ENCODE measurements at regions not wholly inside any gene's neighbourhood (a gene's known extent, or its start where the extent isn't known, plus 50 kb on each side); places are given as distances from the start of the nearest gene placed in this dataset.
A peak's percentile ranks its signal among the peaks of the same experiment; 100 is the strongest.

DNA sequence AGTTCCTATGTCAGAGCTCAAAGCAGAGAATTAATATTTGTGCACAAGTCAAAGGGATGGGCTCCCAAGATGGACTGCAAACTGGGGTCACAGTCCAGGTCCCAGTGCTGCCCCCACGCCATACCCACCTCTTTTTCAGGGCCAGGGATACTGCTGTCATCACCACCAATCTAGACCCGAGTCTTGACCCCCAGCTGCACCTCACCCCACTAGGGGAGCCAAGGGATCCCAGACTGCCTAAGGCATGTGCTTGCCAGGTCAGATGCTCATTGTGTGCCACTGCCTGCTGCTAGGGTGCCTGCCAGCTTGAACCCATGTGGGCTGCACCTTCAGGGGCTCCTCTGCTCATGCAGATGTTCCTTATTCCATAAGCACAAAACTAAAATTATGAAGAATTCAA, 215.6 kb upstream of the NREP start:
- H3K36me3 Mint-ChIP-seq (ENCODE audit: unreplicated experiment), result no peaks in the 10 kb centered on the region
- H3K4me1 Mint-ChIP-seq (ENCODE audit: unreplicated experiment), result peaks cover 70% of the 10 kb centered on the region
- H3K9me3 Mint-ChIP-seq (ENCODE audit: unreplicated experiment), result no peaks in the 10 kb centered on the region
- peak overlapping the region; percentile 79 for H3K27ac Mint-ChIP-seq (ENCODE audit: unreplicated experiment)
- TF ChIP-seq, protein P1, sequence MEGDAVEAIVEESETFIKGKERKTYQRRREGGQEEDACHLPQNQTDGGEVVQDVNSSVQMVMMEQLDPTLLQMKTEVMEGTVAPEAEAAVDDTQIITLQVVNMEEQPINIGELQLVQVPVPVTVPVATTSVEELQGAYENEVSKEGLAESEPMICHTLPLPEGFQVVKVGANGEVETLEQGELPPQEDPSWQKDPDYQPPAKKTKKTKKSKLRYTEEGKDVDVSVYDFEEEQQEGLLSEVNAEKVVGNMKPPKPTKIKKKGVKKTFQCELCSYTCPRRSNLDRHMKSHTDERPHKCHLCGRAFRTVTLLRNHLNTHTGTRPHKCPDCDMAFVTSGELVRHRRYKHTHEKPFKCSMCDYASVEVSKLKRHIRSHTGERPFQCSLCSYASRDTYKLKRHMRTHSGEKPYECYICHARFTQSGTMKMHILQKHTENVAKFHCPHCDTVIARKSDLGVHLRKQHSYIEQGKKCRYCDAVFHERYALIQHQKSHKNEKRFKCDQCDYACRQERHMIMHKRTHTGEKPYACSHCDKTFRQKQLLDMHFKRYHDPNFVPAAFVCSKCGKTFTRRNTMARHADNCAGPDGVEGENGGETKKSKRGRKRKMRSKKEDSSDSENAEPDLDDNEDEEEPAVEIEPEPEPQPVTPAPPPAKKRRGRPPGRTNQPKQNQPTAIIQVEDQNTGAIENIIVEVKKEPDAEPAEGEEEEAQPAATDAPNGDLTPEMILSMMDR (IDR thresholded peaks at IDR 0.05), result no peak
- H3K4me3 Mint-ChIP-seq (ENCODE audit: unreplicated experiment), result no peak overlapping the region
- DNase-seq (ENCODE audit: extremely low spot score, unreplicated experiment), result no peak
- H3K27me3 Mint-ChIP-seq (ENCODE audit: unreplicated experiment), result no peaks in the 10 kb centered on the region

DNA sequence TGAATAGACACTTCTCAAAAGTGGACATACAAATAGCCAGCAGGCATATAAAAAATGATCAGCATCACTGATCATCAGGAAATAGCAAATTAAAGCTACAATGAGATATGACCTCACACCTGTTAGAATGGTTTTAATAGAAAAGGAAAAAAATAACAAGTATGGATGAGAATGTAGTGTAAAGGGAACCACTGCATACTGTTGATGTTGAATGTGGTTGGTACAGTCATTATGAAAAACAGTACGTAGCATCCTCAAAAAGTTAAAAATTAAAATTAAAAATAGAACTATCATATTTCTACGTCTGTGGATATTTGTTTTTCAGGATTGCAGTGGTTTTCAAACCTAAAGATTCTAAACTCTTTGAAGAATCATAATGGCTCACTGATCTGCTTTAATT, 215.1 kb upstream of the NREP start:
- Mint-ChIP-seq H3K9me3 (ENCODE audit: unreplicated experiment) (no peaks in the 10 kb centered on the region), H3K27ac (ENCODE audit: unreplicated experiment) (no peak overlapping the region), H3K27me3 (ENCODE audit: unreplicated experiment) (no peaks in the 10 kb centered on the region), H3K4me3 (ENCODE audit: unreplicated experiment) (no peak overlapping the region), H3K36me3 (ENCODE audit: unreplicated experiment) (no peaks in the 10 kb centered on the region), H3K4me1 (ENCODE audit: unreplicated experiment) (peaks cover 65% of the 10 kb centered on the region)
- DNase-seq (ENCODE audit: extremely low spot score, unreplicated experiment), result no peak
- TF ChIP-seq, protein P1 (IDR thresholded peaks at IDR 0.05), result no peak

DNA sequence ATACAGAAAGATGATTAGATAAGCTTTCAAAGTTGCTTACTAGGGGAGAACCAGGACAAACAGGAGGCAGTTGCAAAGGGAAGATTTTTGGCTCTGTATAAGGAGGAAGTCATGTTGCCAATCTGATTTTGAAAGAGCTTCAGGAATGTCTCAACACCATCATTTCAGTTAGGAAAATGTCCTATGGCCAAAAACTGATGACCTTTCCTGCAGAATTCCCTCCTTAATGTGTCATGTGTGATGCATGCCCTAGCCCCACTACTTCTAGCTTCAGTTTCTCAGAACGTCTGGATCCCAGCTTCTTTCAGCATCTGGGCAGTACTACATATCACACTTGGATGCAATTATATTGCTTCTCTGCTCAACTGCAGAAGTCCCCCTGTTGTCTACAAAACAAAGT, 211.5 kb upstream of the NREP start:
- no peaks in the 10 kb centered on the region for H3K27me3 Mint-ChIP-seq (ENCODE audit: unreplicated experiment)
- no peak overlapping the region for H3K4me3 Mint-ChIP-seq (ENCODE audit: unreplicated experiment)
- H3K27ac Mint-ChIP-seq (ENCODE audit: unreplicated experiment), result peak overlapping the region; percentile 23
- TF ChIP-seq, protein P1 (IDR thresholded peaks at IDR 0.05), result no peak
- peaks cover 30% of the 10 kb centered on the region for H3K4me1 Mint-ChIP-seq (ENCODE audit: unreplicated experiment)
- DNase-seq (ENCODE audit: extremely low spot score, unreplicated experiment), result no peak
- H3K9me3 Mint-ChIP-seq (ENCODE audit: unreplicated experiment), result no peaks in the 10 kb centered on the region
- no peaks in the 10 kb centered on the region for H3K36me3 Mint-ChIP-seq (ENCODE audit: unreplicated experiment)

DNA sequence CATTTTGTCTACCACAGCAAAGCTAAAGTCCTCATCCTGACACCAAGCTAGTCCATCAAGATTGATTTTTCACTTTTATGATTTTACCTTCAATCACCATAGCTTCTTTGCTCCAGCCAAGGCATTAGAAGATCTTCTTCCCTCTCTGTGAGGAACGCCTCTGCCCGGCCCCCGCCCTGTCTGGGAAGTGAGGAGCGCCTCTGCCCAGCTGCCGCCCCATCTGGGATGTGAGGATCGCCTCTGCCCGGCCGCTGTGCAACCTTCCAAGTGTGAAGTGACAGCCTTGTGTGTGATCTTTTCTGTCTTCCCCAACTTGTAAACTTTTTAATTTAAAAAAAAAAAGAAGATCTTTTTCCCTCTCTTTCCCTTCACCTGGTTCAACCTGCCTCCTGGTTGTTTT, 210.5 kb upstream of the NREP start:
- H3K9me3 Mint-ChIP-seq (ENCODE audit: unreplicated experiment), result peaks cover 2% of the 10 kb centered on the region
- no peak overlapping the region for H3K4me3 Mint-ChIP-seq (ENCODE audit: unreplicated experiment)
- H3K4me1 Mint-ChIP-seq (ENCODE audit: unreplicated experiment), result peaks cover 23% of the 10 kb centered on the region
- no peak overlapping the region for H3K27ac Mint-ChIP-seq (ENCODE audit: unreplicated experiment)
- no peaks in the 10 kb centered on the region for H3K36me3 Mint-ChIP-seq (ENCODE audit: unreplicated experiment)
- TF ChIP-seq, protein P1 (IDR thresholded peaks at IDR 0.05), result no peak
- no peaks in the 10 kb centered on the region for H3K27me3 Mint-ChIP-seq (ENCODE audit: unreplicated experiment)
- DNase-seq (ENCODE audit: extremely low spot score, unreplicated experiment), result no peak

DNA sequence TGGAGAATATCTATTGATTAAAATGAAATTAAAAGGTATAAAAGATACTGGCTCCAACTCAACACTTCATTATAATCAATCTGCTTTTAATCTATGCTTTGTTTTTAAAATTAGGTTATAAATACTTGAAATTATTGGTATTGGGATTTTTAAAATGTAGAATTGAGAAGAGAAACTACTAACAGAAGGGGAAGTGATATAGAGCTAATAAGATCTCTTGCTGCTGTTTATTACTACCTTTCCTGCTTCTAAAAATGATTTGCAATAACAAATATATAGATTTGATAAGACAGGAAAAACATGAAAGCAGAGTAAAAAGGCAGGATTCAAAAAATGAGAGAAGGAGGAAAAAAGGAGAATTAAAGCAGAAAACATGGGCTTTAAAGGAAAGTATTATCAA, 209.3 kb upstream of the NREP start:
- DNase-seq (ENCODE audit: extremely low spot score, unreplicated experiment), result no peak
- H3K27me3 Mint-ChIP-seq (ENCODE audit: unreplicated experiment), result no peaks in the 10 kb centered on the region
- peaks cover 27% of the 10 kb centered on the region for H3K4me1 Mint-ChIP-seq (ENCODE audit: unreplicated experiment)
- H3K27ac Mint-ChIP-seq (ENCODE audit: unreplicated experiment), result no peak overlapping the region
- H3K4me3 Mint-ChIP-seq (ENCODE audit: unreplicated experiment), result no peak overlapping the region
- H3K36me3 Mint-ChIP-seq (ENCODE audit: unreplicated experiment), result peaks cover 2% of the 10 kb centered on the region
- TF ChIP-seq, protein P1 (IDR thresholded peaks at IDR 0.05), result no peak
- peaks cover 7% of the 10 kb centered on the region for H3K9me3 Mint-ChIP-seq (ENCODE audit: unreplicated experiment)

All from osteocyte (in vitro differentiated cells).